SK-N-SH (cell line): ENCODE measurements at regions not wholly inside any gene's neighbourhood (a gene's known extent, or its start where the extent isn't known, plus 50 kb on each side); places are given as distances from the start of the nearest gene placed in this dataset.

Source experiments
- CTCF ChIA-PET: fragments of 300-600, 350-600 bp; formaldehyde crosslinking; extraction: SDS; loops from one replicate; lab custom pipeline; 2021; lab: Yijun Ruan, JAX
- POLR2A ChIA-PET: fragments of 350-600 bp; sonication (Branson Sonifier 250); formaldehyde crosslinking; extraction: SDS; loops from one replicate; lab custom pipeline; 2020; ENCODE audit warnings: antibody characterized with exemption, inconsistent platforms; lab: Yijun Ruan, JAX
- DNase-seq: peaks from one replicate; pipeline ENCODE4 v3.0.0; 2012
- H2AFZ ChIP-seq: fragments of 200-600 bp; sonication (generic); 2 replicates; pipeline ENCODE4 v1.8.1; 2016; ENCODE audit warnings: antibody characterized with exemption, mild to moderate bottlenecking, low read depth
- H3F3A ChIP-seq: fragments of 200-600 bp; sonication (generic); replicated peaks from 2 replicates; pipeline ENCODE3; 2016; ENCODE audit warnings: antibody characterized with exemption, mild to moderate bottlenecking; ENCODE audit not compliant: insufficient read depth
- H3K27ac ChIP-seq, 2 experiments: fragments of 200-500 bp in 1 of 2; fragments of 200-600 bp in 1 of 2; sonication (Bioruptor generic) in 1 of 2; sonication (generic), shearing (Covaris generic) in 1 of 2; 2 replicates each; pipeline versions ENCODE4 v1.5.1 to v1.6.1; 2014 to 2016; ENCODE audit warnings: low read depth in 2 of 2, inconsistent platforms in 1 of 2, low read length in 1 of 2, mild to moderate bottlenecking in 1 of 2, mixed read lengths in 1 of 2
- H3K27me3 ChIP-seq: fragments of 200-600 bp; sonication (generic), shearing (Covaris generic); 2 replicates; pipeline ENCODE4 v1.6.1; 2016; ENCODE audit warnings: mixed run types; ENCODE audit not compliant: insufficient read depth
- H3K36me3 ChIP-seq, 2 experiments: fragments of 200-500 bp in 1 of 2; fragments of 200-600 bp in 1 of 2; sonication (Bioruptor generic) in 1 of 2; sonication (generic) in 1 of 2; replicated peaks in 1 of 2; 2 replicates each; pipeline versions ENCODE3 to v1.5.1; 2014 to 2016; ENCODE audit warnings: low read length in 1 of 2, mild to moderate bottlenecking in 1 of 2; ENCODE audit not compliant: insufficient read depth in 2 of 2, control insufficient read depth in 1 of 2
- H3K4me1 ChIP-seq, 2 experiments: fragments of 200-500 bp in 1 of 2; fragments of 200-600 bp in 1 of 2; sonication (Bioruptor generic) in 1 of 2; sonication (generic), shearing (Covaris generic) in 1 of 2; 2 replicates each; pipeline versions ENCODE4 v1.5.1 to v1.6.1; 2014 to 2016; ENCODE audit warnings: low read depth in 1 of 2, low read length in 1 of 2, mixed run types in 1 of 2; ENCODE audit not compliant: insufficient read depth in 2 of 2, control insufficient read depth in 1 of 2
- H3K4me2 ChIP-seq: fragments of 200-600 bp; sonication (generic), shearing (Covaris generic); 2 replicates; pipeline ENCODE4 v1.6.1; 2017; ENCODE audit warnings: mixed run types
- H3K4me3 ChIP-seq, 2 experiments: fragments of 200-500 bp in 1 of 2; fragments of 200-600 bp in 1 of 2; sonication (Bioruptor generic) in 1 of 2; sonication (generic), shearing (Covaris generic) in 1 of 2; 2 replicates each; pipeline versions ENCODE4 v1.5.1 to v1.8.1; 2014 to 2016; ENCODE audit warnings: low read depth in 2 of 2, inconsistent platforms in 1 of 2, low read length in 1 of 2, mild to moderate bottlenecking in 1 of 2, mixed read lengths in 1 of 2, moderate library complexity in 1 of 2
- H3K79me2 ChIP-seq: fragments of 200-600 bp; sonication (generic); 2 replicates; pipeline ENCODE4 v1.8.1; 2017; ENCODE audit warnings: mild to moderate bottlenecking; ENCODE audit not compliant: insufficient read depth
- H3K9ac ChIP-seq: fragments of 200-600 bp; sonication (generic); 2 replicates; pipeline ENCODE4 v1.6.1; 2017; ENCODE audit warnings: mixed run types
- H3K9me2 ChIP-seq: fragments of 200-600 bp; sonication (generic); 2 replicates; pipeline ENCODE4 v1.6.1; 2017; ENCODE audit warnings: mixed run types
- H3K9me3 ChIP-seq: fragments of 200-600 bp; sonication (generic); 2 replicates; pipeline ENCODE4 v1.6.1; 2017; ENCODE audit warnings: mixed run types, mild to moderate bottlenecking, moderate library complexity
- H4K20me1 ChIP-seq: fragments of 200-600 bp; sonication (generic); 2 replicates; pipeline ENCODE4 v1.6.1; 2017; ENCODE audit warnings: mild to moderate bottlenecking, mixed run types; ENCODE audit not compliant: insufficient read depth
- CHD2 ChIP-seq: fragments of 150-350 bp; IDR thresholded peaks from 2 replicates; pipeline ENCODE4 v1.6.1; 2018; ENCODE audit warnings: low read length; ENCODE audit not compliant: partially characterized antibody
- ELF1 ChIP-seq: IDR thresholded peaks from 2 replicates; pipeline ENCODE4 v1.4.0; 2012
- FOSL2 ChIP-seq: IDR thresholded peaks from 2 replicates; pipeline ENCODE4 v1.4.0; 2012; ENCODE audit warnings: low read depth, mild to moderate bottlenecking, moderate library complexity, borderline replicate concordance
- FOXM1 ChIP-seq: IDR thresholded peaks from 2 replicates; pipeline ENCODE4 v1.4.0; 2012; ENCODE audit warnings: low read depth, mild to moderate bottlenecking
- GABPA ChIP-seq: IDR thresholded peaks from 2 replicates; pipeline ENCODE4 v1.4.0; 2012; ENCODE audit warnings: low read depth, mild to moderate bottlenecking
- GATA2 ChIP-seq: sonication (generic); formaldehyde crosslinking; IDR thresholded peaks from 2 replicates; pipeline ENCODE4 v1.5.0; 2020; ENCODE audit warnings: mild to moderate bottlenecking, missing genetic modification reagents
- IRF3 ChIP-seq: fragments of 150-350 bp; IDR thresholded peaks from 2 replicates; pipeline ENCODE4 v1.6.1; 2016; ENCODE audit warnings: mild to moderate bottlenecking, low read depth, low read length
- JUND ChIP-seq: IDR thresholded peaks from 2 replicates; pipeline ENCODE4 v1.4.0; 2012
- MEF2A ChIP-seq: IDR thresholded peaks from 2 replicates; pipeline ENCODE4 v1.4.0; 2012; ENCODE audit warnings: low read depth, borderline replicate concordance
- MXI1 ChIP-seq: IDR thresholded peaks from 2 replicates; pipeline ENCODE4 v1.6.1; 2012; ENCODE audit warnings: mild to moderate bottlenecking, low read depth, low read length, improper control_type of control experiment
- NRF1 ChIP-seq: IDR thresholded peaks from 2 replicates; pipeline ENCODE4 v1.6.1; 2012; ENCODE audit warnings: low read depth, mild to moderate bottlenecking, low read length
- POLR2AphosphoS5 ChIP-seq: IDR thresholded peaks from 2 replicates; pipeline ENCODE4 v1.6.1; 2012; ENCODE audit warnings: low read depth, low read length
- RAD21 ChIP-seq: IDR thresholded peaks from 2 replicates; pipeline ENCODE4 v1.6.1; 2012; ENCODE audit warnings: mild to moderate bottlenecking, low read length
- RXRA ChIP-seq: IDR thresholded peaks from 2 replicates; pipeline ENCODE4 v1.4.0; 2012; ENCODE audit warnings: low read depth, mild to moderate bottlenecking, borderline replicate concordance
- SIN3A ChIP-seq: IDR thresholded peaks from 2 replicates; pipeline ENCODE4 v1.6.1; 2012; ENCODE audit warnings: low read depth, mild to moderate bottlenecking, low read length, moderate library complexity, borderline replicate concordance
- TAF1 ChIP-seq: IDR thresholded peaks from 2 replicates; pipeline ENCODE4 v1.6.1; 2012; ENCODE audit warnings: low read depth, mild to moderate bottlenecking, low read length, moderate library complexity, borderline replicate concordance
- TEAD4 ChIP-seq: IDR thresholded peaks from 2 replicates; pipeline ENCODE4 v1.4.0; 2012; ENCODE audit warnings: mild to moderate bottlenecking, borderline replicate concordance; ENCODE audit not compliant: insufficient read depth
- USF2 ChIP-seq: fragments of 150-350 bp; IDR thresholded peaks from 2 replicates; pipeline ENCODE4 v1.6.1; 2017; ENCODE audit warnings: antibody characterized with exemption, low read length, low read depth, borderline replicate concordance
- WGBS: methylation state at CpG from one replicate; pipeline ENCODE4 v1.1.6; 2017; ENCODE audit warnings: low lambda C conversion rate; 5-methylcytosine and 5-hydroxymethylcytosine counted together
- TF ChIP-seq, protein P1 (sequence below): IDR thresholded peaks from 2 replicates; pipeline ENCODE4 v1.4.0; 2012; ENCODE audit warnings: low read depth, borderline replicate concordance
- TF ChIP-seq, protein P2 (sequence below): fragments of 200-600 bp; sonication (generic); IDR thresholded peaks from 2 replicates; pipeline ENCODE4 v1.6.1; 2017; ENCODE audit warnings: antibody characterized with exemption, mild to moderate bottlenecking, moderate library complexity

DNA sequence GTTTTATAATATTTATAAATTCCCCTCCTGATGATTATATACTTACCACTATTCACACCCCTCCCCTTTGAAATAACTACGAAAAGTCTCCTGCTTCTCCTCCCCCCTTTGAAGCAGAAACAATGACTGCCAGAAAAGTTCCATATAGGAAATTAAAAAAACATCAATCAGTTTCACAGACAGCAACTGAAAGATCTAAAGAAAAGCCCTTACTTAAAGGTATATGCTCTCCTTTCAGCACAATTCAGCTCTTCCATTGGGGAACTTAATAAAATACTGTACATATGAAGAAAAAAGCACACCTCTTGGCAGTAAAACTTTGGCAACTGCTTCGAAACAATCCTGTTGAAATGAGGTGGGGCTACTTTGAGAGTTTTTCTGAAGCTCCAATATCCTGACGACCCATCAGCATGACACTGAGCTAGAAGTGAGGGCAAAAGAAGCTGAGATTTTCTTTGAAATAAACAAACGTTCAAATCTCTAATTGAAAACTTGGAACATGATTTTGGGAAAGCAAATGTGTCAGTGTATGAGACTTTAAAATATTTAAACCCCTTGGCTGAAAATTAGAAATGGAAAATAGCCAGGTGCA is 147.6 kb upstream of the RXFP2 start:
- H3F3A ChIP-seq, result no peaks in the 10 kb centered on the region
- ChIA-PET CTCF (interaction anchor here (0.9 kb wide), 1 partner anchor 16 kb away, joined by 3 read pairs; no protein-coding TSS in a partner anchor), POLR2A (no interaction called here)
- WGBS, result 55% methylated on average over 4 of the region's 4 CpGs
- no peaks in the 10 kb centered on the region for H3K9me3 ChIP-seq
- H3K9ac ChIP-seq, result no peak overlapping the region
- H2AFZ ChIP-seq, result no peak overlapping the region
- no peak overlapping the region for H3K4me3 ChIP-seq
- no peaks in the 10 kb centered on the region for H3K27me3 ChIP-seq
- H3K9me2 ChIP-seq, result no peaks in the 10 kb centered on the region
- no peak for DNase-seq
- peaks cover 0 to 11% of the 10 kb centered on the region in 2 experiments; a peak in 2 of 4 replicates for H3K4me1 ChIP-seq
- no peaks in the 10 kb centered on the region for H3K36me3 ChIP-seq
- no peaks in the 10 kb centered on the region for H3K79me2 ChIP-seq
- no peaks in the 10 kb centered on the region for H4K20me1 ChIP-seq
- H3K27ac ChIP-seq, result no peak overlapping the region
- TF ChIP-seq USF2 (no peak), CHD2 (no peak), ELF1 (no peak), GABPA (no peak), GATA2 (no peak), POLR2AphosphoS5 (no peak), IRF3 (no peak)
- TF ChIP-seq, protein P1, sequence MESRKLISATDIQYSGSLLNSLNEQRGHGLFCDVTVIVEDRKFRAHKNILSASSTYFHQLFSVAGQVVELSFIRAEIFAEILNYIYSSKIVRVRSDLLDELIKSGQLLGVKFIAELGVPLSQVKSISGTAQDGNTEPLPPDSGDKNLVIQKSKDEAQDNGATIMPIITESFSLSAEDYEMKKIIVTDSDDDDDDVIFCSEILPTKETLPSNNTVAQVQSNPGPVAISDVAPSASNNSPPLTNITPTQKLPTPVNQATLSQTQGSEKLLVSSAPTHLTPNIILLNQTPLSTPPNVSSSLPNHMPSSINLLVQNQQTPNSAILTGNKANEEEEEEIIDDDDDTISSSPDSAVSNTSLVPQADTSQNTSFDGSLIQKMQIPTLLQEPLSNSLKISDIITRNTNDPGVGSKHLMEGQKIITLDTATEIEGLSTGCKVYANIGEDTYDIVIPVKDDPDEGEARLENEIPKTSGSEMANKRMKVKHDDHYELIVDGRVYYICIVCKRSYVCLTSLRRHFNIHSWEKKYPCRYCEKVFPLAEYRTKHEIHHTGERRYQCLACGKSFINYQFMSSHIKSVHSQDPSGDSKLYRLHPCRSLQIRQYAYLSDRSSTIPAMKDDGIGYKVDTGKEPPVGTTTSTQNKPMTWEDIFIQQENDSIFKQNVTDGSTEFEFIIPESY, result no peak
- no peak overlapping the region for H3K4me2 ChIP-seq

DNA sequence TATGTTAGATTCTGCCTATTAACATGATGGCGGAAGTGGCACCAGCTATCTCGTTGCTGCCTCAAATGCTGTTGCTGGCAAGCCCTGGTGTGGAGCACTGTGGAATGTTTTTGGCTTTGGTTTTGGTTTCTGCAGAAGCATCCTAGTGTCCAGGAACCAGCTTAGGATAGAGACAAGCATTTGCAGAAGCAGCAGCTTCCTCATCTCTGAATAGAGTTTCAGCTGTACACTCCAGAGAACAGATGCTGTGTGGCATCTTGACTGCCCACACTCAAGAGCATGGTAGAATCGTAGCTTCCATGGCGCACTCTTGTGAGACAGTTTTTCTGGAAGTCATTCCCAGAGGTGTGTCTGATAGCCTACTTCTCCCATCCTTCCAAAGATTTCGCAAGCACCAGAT is 145.3 kb upstream of the RXFP2 start:
- no peaks in the 10 kb centered on the region for H3K9me2 ChIP-seq
- POLR2A ChIA-PET, result no interaction called here
- no peaks in the 10 kb centered on the region for H3K27me3 ChIP-seq
- 67% methylated on average over 5 of the region's 5 CpGs for WGBS
- H3K27ac ChIP-seq, result no peak overlapping the region
- no peak overlapping the region for H3K4me2 ChIP-seq
- CTCF ChIA-PET, result interaction anchor here (1.8 kb wide), 1 partner anchor 56 kb away, joined by 5 read pairs; no protein-coding TSS in a partner anchor
- H4K20me1 ChIP-seq, result no peaks in the 10 kb centered on the region
- H3K9ac ChIP-seq, result no peak overlapping the region
- H3K4me1 ChIP-seq, result no peaks in the 10 kb centered on the region; a peak in 1 of 4 replicates
- no peak overlapping the region for H2AFZ ChIP-seq
- no peaks in the 10 kb centered on the region for H3K36me3 ChIP-seq
- H3K79me2 ChIP-seq, result no peaks in the 10 kb centered on the region
- no peaks in the 10 kb centered on the region for H3K9me3 ChIP-seq
- H3K4me3 ChIP-seq, result no peak overlapping the region
- no peak for DNase-seq
- H3F3A ChIP-seq, result no peaks in the 10 kb centered on the region
- TF ChIP-seq TEAD4 (no peak), JUND (no peak), FOSL2 (no peak), NRF1 (no peak), MXI1 (no peak), SIN3A (no peak), CHD2 (no peak), RXRA (no peak), GABPA (no peak), RAD21 (no peak), TAF1 (no peak), FOXM1 (no peak), MEF2A (no peak), USF2 (no peak)
- TF ChIP-seq, protein P2, sequence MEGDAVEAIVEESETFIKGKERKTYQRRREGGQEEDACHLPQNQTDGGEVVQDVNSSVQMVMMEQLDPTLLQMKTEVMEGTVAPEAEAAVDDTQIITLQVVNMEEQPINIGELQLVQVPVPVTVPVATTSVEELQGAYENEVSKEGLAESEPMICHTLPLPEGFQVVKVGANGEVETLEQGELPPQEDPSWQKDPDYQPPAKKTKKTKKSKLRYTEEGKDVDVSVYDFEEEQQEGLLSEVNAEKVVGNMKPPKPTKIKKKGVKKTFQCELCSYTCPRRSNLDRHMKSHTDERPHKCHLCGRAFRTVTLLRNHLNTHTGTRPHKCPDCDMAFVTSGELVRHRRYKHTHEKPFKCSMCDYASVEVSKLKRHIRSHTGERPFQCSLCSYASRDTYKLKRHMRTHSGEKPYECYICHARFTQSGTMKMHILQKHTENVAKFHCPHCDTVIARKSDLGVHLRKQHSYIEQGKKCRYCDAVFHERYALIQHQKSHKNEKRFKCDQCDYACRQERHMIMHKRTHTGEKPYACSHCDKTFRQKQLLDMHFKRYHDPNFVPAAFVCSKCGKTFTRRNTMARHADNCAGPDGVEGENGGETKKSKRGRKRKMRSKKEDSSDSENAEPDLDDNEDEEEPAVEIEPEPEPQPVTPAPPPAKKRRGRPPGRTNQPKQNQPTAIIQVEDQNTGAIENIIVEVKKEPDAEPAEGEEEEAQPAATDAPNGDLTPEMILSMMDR, result no peak
